AG08396 (cell line): ENCODE measurements at regions not wholly inside any gene's neighbourhood (a gene's known extent, or its start where the extent isn't known, plus 50 kb on each side); places are given as distances from the start of the nearest gene placed in this dataset.
A peak's percentile ranks its signal among the peaks of the same experiment; 100 is the strongest.
"Not testable (repeated sequence)": the region's sequence is repeated elsewhere in the genome, so short reads cannot be mapped to it uniquely, and the experiment has no call there.

Source experiments
- DNase-seq: peaks from one replicate; pipeline ENCODE4 v3.0.0; 2012; ENCODE audit warnings: low spot score, mixed read lengths

GRCh38 chr7:10779465-10780399 is 193.9 kb upstream of the PHF14 start:
- no peak for DNase-seq

- DNase-seq, result no peak
Measured at GRCh38 chr7:10780400-10780747, 193.3 kb upstream of the PHF14 start.

DNA sequence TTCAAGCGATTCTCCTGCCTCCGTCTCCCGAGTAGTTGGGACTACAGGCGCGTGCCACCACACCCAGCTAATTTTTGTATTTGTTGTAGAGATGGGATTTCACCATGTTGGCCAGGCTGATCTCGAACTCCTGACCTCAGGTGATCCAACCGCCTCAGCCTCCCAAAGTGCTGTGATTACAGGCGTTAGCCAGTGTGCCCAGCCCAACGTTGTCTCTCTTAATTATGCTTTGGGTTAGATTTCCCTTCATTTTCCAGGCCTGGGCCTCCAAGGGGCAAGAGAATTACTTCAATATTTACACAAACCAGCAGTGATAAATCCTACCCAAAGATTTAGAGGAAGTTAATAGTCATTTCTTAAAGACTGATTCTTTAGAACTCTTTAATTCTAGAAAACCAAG is 186.7 kb upstream of the PHF14 start:
- DNase-seq, result not testable (repeated sequence)

DNA sequence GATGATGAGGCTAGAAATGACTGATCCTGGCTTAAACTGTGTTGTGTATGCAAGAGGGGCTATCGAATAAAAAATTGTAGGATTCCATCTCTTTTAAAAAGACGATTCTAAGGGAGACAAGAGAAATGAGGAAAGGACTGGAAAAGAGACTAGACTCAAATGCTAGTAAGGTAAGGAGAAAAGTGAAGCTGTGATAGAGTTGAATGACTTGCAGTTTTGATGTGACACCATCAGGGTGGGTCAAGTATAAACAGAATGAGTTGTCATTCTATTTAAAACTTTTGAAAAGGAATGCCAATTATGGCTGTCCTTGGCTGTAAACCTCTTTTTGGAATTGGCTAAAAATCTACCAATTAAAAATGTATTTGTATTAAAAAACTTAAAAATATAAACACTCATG is 184.5 kb upstream of the PHF14 start:
- DNase-seq, result no peak

DNA sequence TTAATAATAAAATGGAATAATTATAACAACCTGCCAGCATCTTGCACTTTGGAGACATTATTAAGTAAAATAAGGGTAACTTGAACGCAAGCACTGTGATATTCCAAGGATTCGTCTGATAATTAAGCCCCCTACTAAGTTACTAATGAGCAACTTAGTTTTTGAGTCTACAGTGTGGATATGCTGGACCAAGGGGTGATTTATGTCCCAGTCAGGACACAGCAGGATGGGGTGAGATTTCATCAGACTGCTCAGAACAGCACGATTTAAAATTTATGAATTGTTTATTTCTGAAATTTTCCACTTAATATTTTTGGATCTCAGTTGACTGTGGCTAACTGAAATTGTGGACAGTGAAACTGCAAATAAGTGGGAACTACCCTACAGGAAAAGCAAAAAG is 182.8 kb upstream of the PHF14 start:
- no peak for DNase-seq

DNA sequence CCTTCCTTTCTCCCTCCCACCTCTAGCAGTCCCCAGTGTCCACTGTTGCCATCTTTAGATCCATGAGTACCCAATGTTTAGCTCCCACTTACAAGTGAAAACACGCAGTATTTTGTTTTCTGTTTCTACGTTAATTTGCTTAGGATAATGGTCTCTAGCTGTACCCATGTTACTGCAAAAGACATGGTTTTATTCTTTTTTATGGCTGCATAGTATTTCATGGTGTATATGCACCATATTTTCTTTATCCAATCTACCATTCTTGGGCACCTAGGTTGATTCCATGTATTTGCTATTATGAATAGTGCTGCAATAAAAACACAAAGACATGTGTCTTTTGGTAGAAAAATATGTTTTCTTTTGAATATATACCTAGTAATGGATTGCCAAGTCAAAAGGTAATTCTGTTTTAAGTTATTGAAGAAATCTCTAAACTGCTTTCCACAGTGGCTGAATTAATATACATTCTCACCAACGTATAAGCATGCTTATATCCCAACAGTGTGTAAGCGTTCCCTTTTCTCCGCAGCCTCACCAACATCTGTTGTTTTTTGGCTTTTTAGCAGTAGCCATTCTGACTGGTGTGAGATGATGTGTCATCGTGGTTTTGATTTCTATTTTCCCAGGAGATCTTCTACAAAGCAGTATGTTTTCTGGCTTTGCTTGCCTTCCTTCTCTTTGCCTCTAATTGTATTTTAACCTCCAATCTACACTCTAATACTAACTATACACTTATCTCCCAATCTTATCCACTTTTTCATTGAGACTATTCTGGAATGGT is 179.5 kb upstream of the PHF14 start:
- DNase-seq, result no peak

- no peak for DNase-seq
Measured at GRCh38 chr7:10797157-10797556, 176.5 kb upstream of the PHF14 start.

DNA sequence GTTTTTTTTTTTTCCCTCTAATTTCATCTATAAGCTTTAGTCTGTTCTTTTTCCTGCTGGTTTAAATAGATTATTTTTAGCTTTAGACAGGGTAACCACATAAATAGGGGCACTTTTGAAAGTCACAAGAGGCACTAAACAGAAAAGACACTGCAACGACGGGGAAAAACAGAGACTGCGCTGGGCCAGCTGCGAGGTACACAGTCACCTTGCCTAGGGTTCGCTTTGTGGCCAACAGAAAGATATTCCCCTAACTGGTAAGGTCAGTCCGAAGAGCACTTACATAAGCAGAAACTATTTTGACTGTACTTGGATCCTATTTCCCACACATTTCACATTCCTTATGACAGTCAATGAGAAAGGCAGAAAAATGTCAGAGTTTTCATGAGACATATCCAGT is 175.6 kb upstream of the PHF14 start:
- no peak for DNase-seq

GRCh38 chr7:10799475-10799874 is 174.2 kb upstream of the PHF14 start:
- no peak for DNase-seq

DNA sequence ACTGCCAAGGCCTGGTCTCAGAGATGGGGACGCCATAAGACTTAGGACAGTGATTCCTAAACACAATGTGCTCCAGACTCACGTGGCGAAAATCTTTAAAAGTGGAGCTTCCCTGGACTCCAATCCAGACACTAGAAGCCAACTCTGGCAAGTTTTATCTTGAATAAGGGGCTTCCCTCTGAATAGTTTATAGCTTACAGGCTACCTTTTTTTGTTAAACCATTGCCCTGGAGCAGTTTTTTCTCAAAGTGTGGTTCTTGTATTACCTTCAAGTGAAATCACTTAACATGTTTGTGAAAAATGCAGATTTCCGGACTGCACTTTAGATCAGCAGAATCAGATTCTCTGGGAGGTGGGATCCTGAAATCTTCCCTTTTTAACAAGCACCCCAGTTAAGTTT is 171.7 kb upstream of the PHF14 start:
- no peak for DNase-seq

DNA sequence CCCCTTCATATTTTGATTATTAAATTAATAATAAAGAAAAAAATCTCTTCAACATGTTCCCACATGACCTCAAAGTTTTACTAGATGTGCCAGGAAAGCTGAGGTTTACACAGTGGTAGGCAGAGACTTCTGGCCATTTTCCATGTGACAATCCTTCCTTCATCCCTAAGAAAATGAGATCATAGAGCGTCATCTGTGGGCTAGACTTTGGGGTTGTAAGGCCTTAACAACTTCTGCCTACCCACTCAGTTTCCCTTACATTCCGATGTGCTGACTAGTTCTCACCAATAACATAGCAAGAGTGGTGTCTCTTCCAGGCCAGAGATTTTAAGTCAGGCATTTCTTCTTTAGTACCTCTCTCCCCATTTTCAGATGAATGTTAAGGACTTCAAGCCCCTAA is 171.1 kb upstream of the PHF14 start:
- DNase-seq, result peak; percentile 18

DNA sequence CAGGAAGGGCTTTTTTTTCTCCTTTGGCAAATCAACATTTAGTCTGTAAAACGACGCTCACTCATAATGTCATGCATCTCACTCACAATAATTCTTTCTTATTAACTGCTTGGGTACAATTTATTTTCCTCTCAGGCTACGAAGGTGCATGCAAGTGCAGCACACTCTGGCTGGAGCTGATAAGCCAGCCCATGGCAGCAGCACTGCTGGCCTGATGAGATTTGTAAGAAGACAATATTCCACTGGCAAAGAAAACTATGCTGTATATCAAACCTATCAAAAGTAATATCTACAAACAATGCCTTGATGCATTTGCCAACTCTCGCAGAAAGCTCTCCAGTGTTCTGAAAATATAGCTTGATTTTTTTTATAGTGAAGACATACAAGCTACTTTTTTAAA is 170.0 kb upstream of the PHF14 start:
- no peak for DNase-seq

- no peak for DNase-seq
Measured at GRCh38 chr7:10804770-10805169, 168.9 kb upstream of the PHF14 start.

- no peak for DNase-seq
Measured at GRCh38 chr7:10815546-10815945, 158.1 kb upstream of the PHF14 start.

DNA sequence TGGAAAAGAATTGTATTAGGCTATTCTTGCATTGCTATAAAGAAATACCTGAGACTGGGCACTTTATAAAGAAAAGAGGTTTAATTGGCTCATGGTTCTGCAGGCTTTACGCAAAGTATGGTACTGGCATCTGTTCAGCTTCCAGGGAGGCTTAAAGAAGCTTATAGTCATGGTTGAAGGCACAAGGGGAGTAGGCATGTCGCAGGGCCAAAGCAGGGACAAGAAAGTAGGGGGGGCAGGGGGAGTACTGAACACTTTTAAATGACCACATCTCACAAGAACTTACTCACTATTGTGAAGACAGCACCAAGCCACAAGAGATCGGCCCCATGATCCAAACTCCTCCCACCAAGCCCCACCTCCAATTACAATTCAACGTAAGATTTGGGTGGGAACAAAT is 152.5 kb upstream of the PHF14 start:
- no peak for DNase-seq

- DNase-seq, result no peak
Measured at GRCh38 chr7:10824154-10824553, 149.5 kb upstream of the PHF14 start.

DNA sequence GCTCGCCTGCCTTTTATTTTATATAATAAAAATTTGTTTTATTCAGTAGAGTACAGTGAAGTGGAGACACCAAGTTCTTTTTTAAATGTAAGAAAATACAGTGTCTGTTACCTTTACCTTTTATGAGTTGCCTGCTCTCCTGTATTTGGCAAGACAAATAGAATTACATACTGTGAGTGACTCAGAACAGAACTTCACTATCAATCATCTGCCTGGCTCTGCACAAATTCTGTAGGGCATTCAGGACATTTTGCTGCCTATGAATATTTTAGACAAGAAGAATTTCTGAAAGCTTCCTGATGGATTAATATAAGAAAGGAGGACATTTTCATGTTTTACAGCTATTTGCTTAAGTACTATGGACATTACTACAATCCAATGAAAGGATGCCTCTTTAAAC is 135.4 kb upstream of the PHF14 start:
- DNase-seq, result no peak

- no peak for DNase-seq
Measured at GRCh38 chr7:10845225-10845624, 128.4 kb upstream of the PHF14 start.

DNA sequence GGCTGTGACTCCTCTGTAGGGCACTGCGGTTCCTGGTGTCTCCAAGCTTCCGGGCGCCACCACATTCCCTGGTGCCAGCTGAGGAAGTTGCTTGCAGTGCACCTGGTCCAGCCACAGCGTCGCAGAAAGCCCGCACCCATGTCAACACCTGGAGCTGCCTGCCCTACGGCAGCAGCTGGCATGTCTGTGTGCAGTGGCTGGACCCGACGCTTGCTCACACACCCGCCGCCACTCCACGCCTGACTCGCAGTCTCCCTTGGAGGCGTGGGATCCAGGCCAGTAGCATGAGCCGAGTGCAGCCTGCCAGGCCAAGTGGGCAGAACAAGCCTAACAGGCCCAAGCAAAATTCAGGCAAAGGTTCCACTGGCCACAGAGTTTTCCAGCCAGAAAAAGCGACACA is 118.1 kb upstream of the PHF14 start:
- no peak for DNase-seq

DNA sequence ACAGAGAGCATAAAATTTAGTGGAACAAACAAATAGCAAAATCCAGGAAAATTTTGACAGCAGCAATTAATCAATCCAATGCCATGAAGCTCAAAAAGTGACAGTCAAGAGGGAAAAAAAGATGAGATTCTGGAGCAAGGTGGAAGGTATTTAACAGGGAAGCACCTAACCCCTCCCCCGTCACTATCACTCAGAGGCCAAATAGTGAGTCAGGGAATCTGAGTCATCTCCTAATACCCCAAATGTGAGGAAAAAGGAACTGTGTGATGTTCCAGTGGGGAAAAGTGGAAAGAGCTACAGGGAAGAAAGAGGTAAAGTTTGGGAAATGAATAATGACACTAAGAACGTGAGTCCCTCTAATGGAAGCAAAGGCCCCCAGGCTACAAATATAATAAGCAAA is 113.2 kb upstream of the PHF14 start:
- DNase-seq, result no peak

- DNase-seq, result no peak
Measured at GRCh38 chr7:10863476-10863875, 110.2 kb upstream of the PHF14 start.

DNA sequence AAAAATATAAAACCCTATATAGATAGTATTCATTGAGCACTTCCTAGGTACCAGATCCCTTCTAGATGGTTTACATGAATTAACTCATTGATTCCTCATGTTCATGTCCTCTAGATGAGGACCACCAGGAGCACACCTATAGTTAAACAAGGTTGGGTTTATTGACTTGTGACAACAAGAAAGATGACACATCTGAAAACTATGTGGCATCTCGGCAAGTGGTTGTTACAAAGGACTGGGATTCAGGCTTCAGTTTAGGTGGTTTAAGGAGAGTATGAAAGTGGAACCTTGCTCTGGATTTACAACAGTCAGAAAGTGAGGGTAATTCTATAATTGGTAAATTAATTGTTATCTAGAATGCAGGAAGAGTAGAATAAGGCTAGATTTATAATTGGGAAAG is 99.0 kb upstream of the PHF14 start:
- no peak for DNase-seq

- DNase-seq, result no peak
Measured at GRCh38 chr7:10875080-10875479, 98.6 kb upstream of the PHF14 start.

GRCh38 chr7:10888861-10889260 is 84.8 kb upstream of the PHF14 start:
- DNase-seq, result no peak
